Skeletal muscle tissue (tissue), 3 donors: ENCODE measurements at regions not wholly inside any gene's neighbourhood (a gene's known extent, or its start where the extent isn't known, plus 50 kb on each side); places are given as distances from the start of the nearest gene placed in this dataset.

Source experiments
- H3K27ac ChIP-seq: one replicate; pipeline ENCODE4 v1.7.0; 2013; ENCODE audit warnings: mild to moderate bottlenecking, low read depth, low read length, inconsistent platforms
- H3K27me3 ChIP-seq, 3 donors: one replicate each; pipeline ENCODE4 v1.7.0; 2013; ENCODE audit warnings: low read length in 3 of 3; ENCODE audit not compliant: control insufficient read depth in 3 of 3, insufficient read depth in 3 of 3
- H3K36me3 ChIP-seq, 3 donors: one replicate each; pipeline ENCODE4 v1.7.0; 2013; ENCODE audit warnings: low read length in 3 of 3; ENCODE audit not compliant: control insufficient read depth in 3 of 3, insufficient read depth in 3 of 3
- H3K4me1 ChIP-seq, 3 donors: one replicate each; pipeline ENCODE4 v1.7.0; 2013; ENCODE audit warnings: low read length in 3 of 3, mild to moderate bottlenecking in 3 of 3; ENCODE audit not compliant: control insufficient read depth in 3 of 3, insufficient read depth in 3 of 3
- H3K4me3 ChIP-seq, 3 donors: one replicate each; pipeline ENCODE4 v1.7.0; 2013; ENCODE audit warnings: low read length in 3 of 3
- H3K9ac ChIP-seq, 3 donors: one replicate each; pipeline ENCODE4 v1.7.0; 2013; ENCODE audit warnings: low read length in 3 of 3, mild to moderate bottlenecking in 3 of 3, moderate library complexity in 2 of 3, low read depth in 1 of 3
- H3K9me3 ChIP-seq, 3 donors: one replicate each; pipeline ENCODE4 v1.7.0; 2013; ENCODE audit warnings: low read length in 3 of 3; ENCODE audit not compliant: control insufficient read depth in 3 of 3
- donor health status: Osteomylitis.

DNA sequence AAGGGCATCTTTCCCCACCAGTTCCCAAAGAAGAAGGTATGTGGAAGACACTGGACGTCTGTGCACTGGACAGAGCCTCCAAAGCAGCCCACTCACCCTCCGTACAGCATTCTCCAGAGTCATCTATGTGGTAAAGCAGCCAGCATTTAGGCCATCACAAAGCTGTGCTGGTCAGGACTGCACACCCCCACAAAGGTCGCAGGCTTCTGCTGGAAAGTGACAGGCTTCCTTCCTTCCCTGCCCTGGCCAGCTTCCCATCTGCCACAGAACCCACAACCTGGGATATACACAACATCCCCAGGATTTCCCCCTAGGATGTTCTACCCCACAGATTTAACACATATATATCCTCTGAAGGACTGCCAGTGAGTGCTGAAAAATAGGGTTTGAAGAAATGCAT, 64.6 kb upstream of the GALNT15 start:
- no peak overlapping the region for H3K9ac ChIP-seq
- no peak overlapping the region for H3K27ac ChIP-seq
- peaks cover 0 to 3% (median 3%) of the 10 kb centered on the region in 3 donors for H3K4me1 ChIP-seq
- H3K36me3 ChIP-seq: no peaks in the 10 kb centered on the region
- no peaks in the 10 kb centered on the region for H3K9me3 ChIP-seq
- H3K4me3 ChIP-seq: no peak overlapping the region
- no peaks in the 10 kb centered on the region for H3K27me3 ChIP-seq

DNA sequence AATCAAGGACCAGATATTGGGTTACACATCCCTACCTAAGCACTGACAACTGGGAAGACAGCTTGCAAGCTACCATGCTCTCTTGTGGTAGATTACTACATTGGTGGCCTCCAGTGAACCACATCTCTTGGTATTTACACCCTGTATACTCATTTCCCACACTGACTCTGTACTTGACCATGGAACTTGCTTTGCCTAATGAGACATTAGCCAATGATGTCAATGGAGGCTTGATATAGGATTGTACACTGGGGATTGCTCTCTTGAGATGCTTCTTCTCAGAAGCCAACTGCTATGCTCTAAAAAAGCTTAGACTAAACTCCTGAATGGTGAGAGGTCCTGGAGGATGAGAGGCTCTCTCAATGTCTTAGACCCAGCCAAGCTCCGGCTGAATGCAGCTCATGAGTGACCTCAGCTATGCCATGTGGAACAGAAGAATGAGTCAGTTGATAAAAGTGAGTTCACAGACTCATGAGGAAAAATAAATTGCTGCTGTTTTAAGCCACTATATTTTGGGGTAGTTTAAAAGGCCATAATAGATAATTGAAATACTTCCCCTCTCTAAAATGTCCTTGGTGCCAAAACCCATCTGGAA, 61.5 kb upstream of the GALNT15 start:
- Histone ChIP-seq H3K4me3 (no peak overlapping the region), H3K36me3 (no peaks in the 10 kb centered on the region), H3K27ac (peak overlapping the region; percentile 21), H3K4me1 (peaks cover 0 to 7% (median 4%) of the 10 kb centered on the region in 3 donors), H3K9ac (no peak overlapping the region), H3K9me3 (no peaks in the 10 kb centered on the region), H3K27me3 (no peaks in the 10 kb centered on the region)

- no peaks in the 10 kb centered on the region for H3K36me3 ChIP-seq
- no peaks in the 10 kb centered on the region for H3K27me3 ChIP-seq
- H3K27ac ChIP-seq: peak overlapping the region; percentile 21
- no peak overlapping the region for H3K4me3 ChIP-seq
- no peaks in the 10 kb centered on the region for H3K9me3 ChIP-seq
- no peak overlapping the region for H3K9ac ChIP-seq
- peaks cover 0 to 7% (median 4%) of the 10 kb centered on the region in 3 donors for H3K4me1 ChIP-seq
Observed at GRCh38 chr3:16113704-16114103, 60.8 kb upstream of the GALNT15 start.

- Histone ChIP-seq H3K4me1 (peaks cover 3 to 5% (median 5%) of the 10 kb centered on the region in 3 donors), H3K9me3 (no peaks in the 10 kb centered on the region), H3K36me3 (no peaks in the 10 kb centered on the region), H3K27ac (peak overlapping the region; percentile 23), H3K4me3 (no peak overlapping the region), H3K9ac (peak overlapping the region in 1 of 3 donors; percentile 23), H3K27me3 (no peaks in the 10 kb centered on the region)
Observed at GRCh38 chr3:16114429-16114828, 60.1 kb upstream of the GALNT15 start.

DNA sequence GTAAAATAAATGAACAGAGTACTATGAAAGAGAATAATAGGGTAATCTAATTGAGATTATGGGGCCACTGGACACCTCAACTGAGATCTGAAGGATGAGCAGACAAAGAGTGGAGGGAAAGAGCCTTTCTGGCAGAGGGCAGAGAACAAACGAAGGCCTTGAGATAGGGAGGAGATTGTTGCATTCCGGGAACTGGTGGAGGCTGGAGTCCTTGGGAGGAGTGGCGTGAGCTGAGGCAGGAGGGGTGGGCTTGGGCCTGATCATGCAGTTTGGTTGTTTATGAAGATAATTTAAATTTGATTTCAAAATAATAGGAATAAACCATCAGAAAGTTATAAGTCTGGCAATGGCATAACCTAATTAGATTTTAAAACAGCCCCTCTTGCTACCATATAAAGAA, 59.5 kb upstream of the GALNT15 start:
- Histone ChIP-seq H3K9ac (no peak overlapping the region), H3K36me3 (no peaks in the 10 kb centered on the region), H3K4me3 (no peak overlapping the region), H3K9me3 (no peaks in the 10 kb centered on the region), H3K4me1 (peaks cover 5 to 8% (median 7%) of the 10 kb centered on the region in 3 donors), H3K27ac (peak overlapping the region; percentile 23), H3K27me3 (no peaks in the 10 kb centered on the region)

- Histone ChIP-seq H3K9me3 (no peaks in the 10 kb centered on the region), H3K27me3 (no peaks in the 10 kb centered on the region)
Observed at GRCh38 chr3:16118396-16118795, 56.1 kb upstream of the GALNT15 start.

DNA sequence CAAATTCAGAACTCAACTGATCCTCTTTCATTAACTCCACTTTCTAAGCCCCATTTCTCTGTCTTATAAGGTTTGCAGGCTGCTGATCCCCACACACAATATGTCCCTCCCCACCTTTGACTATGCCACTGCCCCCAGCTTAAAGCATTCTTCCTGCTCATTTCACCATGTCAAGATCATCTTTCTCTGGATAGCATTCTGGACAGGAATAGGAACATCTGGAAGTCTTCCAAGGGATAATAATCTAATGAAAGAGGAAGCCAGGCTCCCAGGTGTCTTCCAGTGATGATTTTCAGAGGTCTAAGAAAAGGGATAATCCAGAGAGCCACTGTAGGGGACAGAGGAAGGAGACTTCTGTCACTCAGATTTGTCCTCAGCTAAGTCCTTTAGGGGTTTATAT, 54.6 kb upstream of the GALNT15 start:
- Histone ChIP-seq H3K27me3 (no peaks in the 10 kb centered on the region), H3K9ac (no peak overlapping the region), H3K9me3 (no peaks in the 10 kb centered on the region), H3K36me3 (no peaks in the 10 kb centered on the region), H3K4me1 (peaks cover 13 to 18% (median 17%) of the 10 kb centered on the region in 3 donors), H3K27ac (no peak overlapping the region), H3K4me3 (no peak overlapping the region)

More at GRCh38 chr3:16118396-16118795, 56.1 kb upstream of the GALNT15 start:
- no peak overlapping the region for H3K27ac ChIP-seq
- H3K36me3 ChIP-seq: no peaks in the 10 kb centered on the region
- no peak overlapping the region for H3K9ac ChIP-seq
- H3K4me3 ChIP-seq: no peak overlapping the region
- H3K4me1 ChIP-seq: peaks cover 13 to 18% (median 17%) of the 10 kb centered on the region in 3 donors

GRCh38 chr3:16121391-16121790, 53.1 kb upstream of the GALNT15 start:
- no peak overlapping the region for H3K27ac ChIP-seq
- no peaks in the 10 kb centered on the region for H3K36me3 ChIP-seq
- H3K4me3 ChIP-seq: no peak overlapping the region

GRCh38 chr3:16122155-16122554, 52.3 kb upstream of the GALNT15 start:
- peaks cover 13 to 16% (median 14%) of the 10 kb centered on the region in 3 donors for H3K4me1 ChIP-seq
- no peaks in the 10 kb centered on the region for H3K27me3 ChIP-seq
- H3K4me3 ChIP-seq: no peak overlapping the region
- no peaks in the 10 kb centered on the region for H3K9me3 ChIP-seq
- no peaks in the 10 kb centered on the region for H3K36me3 ChIP-seq
- H3K27ac ChIP-seq: no peak overlapping the region
- no peak overlapping the region for H3K9ac ChIP-seq

More at GRCh38 chr3:16121391-16121790, 53.1 kb upstream of the GALNT15 start:
- no peaks in the 10 kb centered on the region for H3K9me3 ChIP-seq
- no peaks in the 10 kb centered on the region for H3K27me3 ChIP-seq
- no peak overlapping the region for H3K9ac ChIP-seq
- peaks cover 13 to 16% (median 14%) of the 10 kb centered on the region in 3 donors for H3K4me1 ChIP-seq

GRCh38 chr3:16122661-16123060, 51.8 kb upstream of the GALNT15 start:
- Histone ChIP-seq H3K9me3 (no peaks in the 10 kb centered on the region), H3K4me1 (peaks cover 13 to 16% (median 14%) of the 10 kb centered on the region in 3 donors), H3K27ac (no peak overlapping the region), H3K27me3 (no peaks in the 10 kb centered on the region), H3K36me3 (no peaks in the 10 kb centered on the region), H3K4me3 (no peak overlapping the region), H3K9ac (no peak overlapping the region)
